HL-60 (cell line): ENCODE measurements at regions not wholly inside any gene's neighbourhood (a gene's known extent, or its start where the extent isn't known, plus 50 kb on each side); places are given as distances from the start of the nearest gene placed in this dataset.

Source experiments
- CTCF ChIP-seq: IDR thresholded peaks from one replicate; pipeline ENCODE4 v1.5.1; 2011; ENCODE audit warnings: low read length, control low read depth, inconsistent platforms; ENCODE audit not compliant: insufficient read depth
- GABPA ChIP-seq: IDR thresholded peaks from 2 replicates; pipeline ENCODE4 v1.6.1; 2012; ENCODE audit warnings: low read depth

GRCh38 chr6:3525915-3526314, 69.1 kb upstream of the SLC22A23 start:
- TF ChIP-seq CTCF, result no peak
- TF ChIP-seq GABPA, result no peak
